HepG2 (cell line): ENCODE measurements at regions not wholly inside any gene's neighbourhood (a gene's known extent, or its start where the extent isn't known, plus 50 kb on each side); places are given as distances from the start of the nearest gene placed in this dataset.

Experiments
- ATF1 ChIP-seq: IDR thresholded peaks from 2 replicates; pipeline ENCODE4 v1.6.1; 2016; ENCODE audit warnings: mild to moderate bottlenecking, control low read depth
- CBX5 ChIP-seq: sonication (generic); formaldehyde crosslinking; IDR thresholded peaks from 2 replicates; pipeline ENCODE4 v1.4.0; 2020; ENCODE audit warnings: missing genetic modification reagents, borderline replicate concordance
- CHD4 ChIP-seq: fragments of 200-600 bp; sonication (generic); IDR thresholded peaks from 2 replicates; pipeline ENCODE4 v1.7.0; 2017; ENCODE audit warnings: mild to moderate bottlenecking, low read length, borderline replicate concordance
- JUN ChIP-seq: sonication (generic); formaldehyde crosslinking; IDR thresholded peaks from 2 replicates; pipeline ENCODE4 v1.4.0; 2020; ENCODE audit warnings: mild to moderate bottlenecking, missing genetic modification reagents
- MAFG ChIP-seq: sonication (generic); formaldehyde crosslinking; IDR thresholded peaks from 2 replicates; pipeline ENCODE4 v1.5.1; 2020; ENCODE audit warnings: mild to moderate bottlenecking, missing genetic modification reagents
- REST ChIP-seq, 2 experiments: IDR thresholded peaks; 2 replicates each; pipeline ENCODE4 v1.6.1; 2011 to 2012; ENCODE audit warnings: low read length in 2 of 2, borderline replicate concordance in 1 of 2, low read depth in 1 of 2, mild to moderate bottlenecking in 1 of 2, moderate library complexity in 1 of 2
- YY1 ChIP-seq: IDR thresholded peaks from 2 replicates; pipeline ENCODE4 v1.6.1; 2011; ENCODE audit warnings: low read length, low read depth, moderate library complexity, mild to moderate bottlenecking; ENCODE audit not compliant: insufficient read depth, insufficient replicate concordance
- ZNF451 ChIP-seq: sonication (generic); formaldehyde crosslinking; IDR thresholded peaks from 2 replicates; pipeline ENCODE4 v1.5.0; 2020; ENCODE audit warnings: mild to moderate bottlenecking, missing genetic modification reagents
- ZNF678 ChIP-seq: sonication (generic); formaldehyde crosslinking; IDR thresholded peaks from 2 replicates; pipeline ENCODE4 v1.4.0; 2020; ENCODE audit warnings: mild to moderate bottlenecking, missing genetic modification reagents
- TF ChIP-seq, protein P1 (sequence below): sonication (generic); formaldehyde crosslinking; IDR thresholded peaks from 2 replicates; pipeline ENCODE4 v1.5.0; 2020; ENCODE audit warnings: mild to moderate bottlenecking, missing genetic modification reagents, moderate library complexity
- TF ChIP-seq, protein P2 (sequence below): sonication (generic); formaldehyde crosslinking; IDR thresholded peaks from one replicate; pipeline ENCODE4 v1.5.1; 2020; ENCODE audit warnings: mild to moderate bottlenecking, missing genetic modification reagents; ENCODE audit errors: not compliant biosample characterization
- TF ChIP-seq, protein P3 (sequence below): sonication (generic); formaldehyde crosslinking; IDR thresholded peaks from 2 replicates; pipeline ENCODE4 v1.9.0; 2022; ENCODE audit warnings: low read depth, missing genetic modification reagents

DNA sequence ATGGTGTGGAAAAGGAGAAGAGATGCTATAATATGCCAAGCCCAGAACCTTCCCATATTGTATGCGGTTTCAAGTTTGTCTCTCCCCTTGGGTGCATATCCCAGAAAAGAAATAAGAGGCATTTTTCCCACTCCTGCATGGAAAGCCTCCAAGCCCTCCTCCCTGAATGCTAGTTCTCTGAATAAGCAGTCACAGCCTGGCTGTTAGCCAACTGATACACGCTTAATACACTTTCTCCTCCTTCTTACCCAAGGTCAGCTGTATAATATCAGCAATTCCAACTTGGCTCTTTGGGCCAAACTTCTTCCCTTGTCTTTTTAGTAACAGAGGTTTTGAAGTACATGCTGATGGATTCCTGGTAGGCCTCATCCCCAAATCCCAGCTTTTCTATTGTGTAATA is 440.1 kb downstream of the EPHA7 start:
- TF ChIP-seq YY1 (no peak), CBX5 (CRISPR knock-in tag) (no peak), JUN (CRISPR knock-in tag) (no peak), REST (IDR thresholded peaks at IDR 0.05; ENCODE audit: borderline replicate concordance in 1 of 2, low read depth in 1 of 2, low read length in 2 of 2) (no peak), ZNF451 (CRISPR knock-in tag) (no peak), MAFG (no peak), ZNF678 (CRISPR knock-in tag) (no peak), CHD4 (no peak), ATF1 (CRISPR knock-in tag) (no peak)
- TF ChIP-seq, protein P1, sequence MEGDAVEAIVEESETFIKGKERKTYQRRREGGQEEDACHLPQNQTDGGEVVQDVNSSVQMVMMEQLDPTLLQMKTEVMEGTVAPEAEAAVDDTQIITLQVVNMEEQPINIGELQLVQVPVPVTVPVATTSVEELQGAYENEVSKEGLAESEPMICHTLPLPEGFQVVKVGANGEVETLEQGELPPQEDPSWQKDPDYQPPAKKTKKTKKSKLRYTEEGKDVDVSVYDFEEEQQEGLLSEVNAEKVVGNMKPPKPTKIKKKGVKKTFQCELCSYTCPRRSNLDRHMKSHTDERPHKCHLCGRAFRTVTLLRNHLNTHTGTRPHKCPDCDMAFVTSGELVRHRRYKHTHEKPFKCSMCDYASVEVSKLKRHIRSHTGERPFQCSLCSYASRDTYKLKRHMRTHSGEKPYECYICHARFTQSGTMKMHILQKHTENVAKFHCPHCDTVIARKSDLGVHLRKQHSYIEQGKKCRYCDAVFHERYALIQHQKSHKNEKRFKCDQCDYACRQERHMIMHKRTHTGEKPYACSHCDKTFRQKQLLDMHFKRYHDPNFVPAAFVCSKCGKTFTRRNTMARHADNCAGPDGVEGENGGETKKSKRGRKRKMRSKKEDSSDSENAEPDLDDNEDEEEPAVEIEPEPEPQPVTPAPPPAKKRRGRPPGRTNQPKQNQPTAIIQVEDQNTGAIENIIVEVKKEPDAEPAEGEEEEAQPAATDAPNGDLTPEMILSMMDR (CRISPR knock-in tag): no peak
- TF ChIP-seq, protein P2, sequence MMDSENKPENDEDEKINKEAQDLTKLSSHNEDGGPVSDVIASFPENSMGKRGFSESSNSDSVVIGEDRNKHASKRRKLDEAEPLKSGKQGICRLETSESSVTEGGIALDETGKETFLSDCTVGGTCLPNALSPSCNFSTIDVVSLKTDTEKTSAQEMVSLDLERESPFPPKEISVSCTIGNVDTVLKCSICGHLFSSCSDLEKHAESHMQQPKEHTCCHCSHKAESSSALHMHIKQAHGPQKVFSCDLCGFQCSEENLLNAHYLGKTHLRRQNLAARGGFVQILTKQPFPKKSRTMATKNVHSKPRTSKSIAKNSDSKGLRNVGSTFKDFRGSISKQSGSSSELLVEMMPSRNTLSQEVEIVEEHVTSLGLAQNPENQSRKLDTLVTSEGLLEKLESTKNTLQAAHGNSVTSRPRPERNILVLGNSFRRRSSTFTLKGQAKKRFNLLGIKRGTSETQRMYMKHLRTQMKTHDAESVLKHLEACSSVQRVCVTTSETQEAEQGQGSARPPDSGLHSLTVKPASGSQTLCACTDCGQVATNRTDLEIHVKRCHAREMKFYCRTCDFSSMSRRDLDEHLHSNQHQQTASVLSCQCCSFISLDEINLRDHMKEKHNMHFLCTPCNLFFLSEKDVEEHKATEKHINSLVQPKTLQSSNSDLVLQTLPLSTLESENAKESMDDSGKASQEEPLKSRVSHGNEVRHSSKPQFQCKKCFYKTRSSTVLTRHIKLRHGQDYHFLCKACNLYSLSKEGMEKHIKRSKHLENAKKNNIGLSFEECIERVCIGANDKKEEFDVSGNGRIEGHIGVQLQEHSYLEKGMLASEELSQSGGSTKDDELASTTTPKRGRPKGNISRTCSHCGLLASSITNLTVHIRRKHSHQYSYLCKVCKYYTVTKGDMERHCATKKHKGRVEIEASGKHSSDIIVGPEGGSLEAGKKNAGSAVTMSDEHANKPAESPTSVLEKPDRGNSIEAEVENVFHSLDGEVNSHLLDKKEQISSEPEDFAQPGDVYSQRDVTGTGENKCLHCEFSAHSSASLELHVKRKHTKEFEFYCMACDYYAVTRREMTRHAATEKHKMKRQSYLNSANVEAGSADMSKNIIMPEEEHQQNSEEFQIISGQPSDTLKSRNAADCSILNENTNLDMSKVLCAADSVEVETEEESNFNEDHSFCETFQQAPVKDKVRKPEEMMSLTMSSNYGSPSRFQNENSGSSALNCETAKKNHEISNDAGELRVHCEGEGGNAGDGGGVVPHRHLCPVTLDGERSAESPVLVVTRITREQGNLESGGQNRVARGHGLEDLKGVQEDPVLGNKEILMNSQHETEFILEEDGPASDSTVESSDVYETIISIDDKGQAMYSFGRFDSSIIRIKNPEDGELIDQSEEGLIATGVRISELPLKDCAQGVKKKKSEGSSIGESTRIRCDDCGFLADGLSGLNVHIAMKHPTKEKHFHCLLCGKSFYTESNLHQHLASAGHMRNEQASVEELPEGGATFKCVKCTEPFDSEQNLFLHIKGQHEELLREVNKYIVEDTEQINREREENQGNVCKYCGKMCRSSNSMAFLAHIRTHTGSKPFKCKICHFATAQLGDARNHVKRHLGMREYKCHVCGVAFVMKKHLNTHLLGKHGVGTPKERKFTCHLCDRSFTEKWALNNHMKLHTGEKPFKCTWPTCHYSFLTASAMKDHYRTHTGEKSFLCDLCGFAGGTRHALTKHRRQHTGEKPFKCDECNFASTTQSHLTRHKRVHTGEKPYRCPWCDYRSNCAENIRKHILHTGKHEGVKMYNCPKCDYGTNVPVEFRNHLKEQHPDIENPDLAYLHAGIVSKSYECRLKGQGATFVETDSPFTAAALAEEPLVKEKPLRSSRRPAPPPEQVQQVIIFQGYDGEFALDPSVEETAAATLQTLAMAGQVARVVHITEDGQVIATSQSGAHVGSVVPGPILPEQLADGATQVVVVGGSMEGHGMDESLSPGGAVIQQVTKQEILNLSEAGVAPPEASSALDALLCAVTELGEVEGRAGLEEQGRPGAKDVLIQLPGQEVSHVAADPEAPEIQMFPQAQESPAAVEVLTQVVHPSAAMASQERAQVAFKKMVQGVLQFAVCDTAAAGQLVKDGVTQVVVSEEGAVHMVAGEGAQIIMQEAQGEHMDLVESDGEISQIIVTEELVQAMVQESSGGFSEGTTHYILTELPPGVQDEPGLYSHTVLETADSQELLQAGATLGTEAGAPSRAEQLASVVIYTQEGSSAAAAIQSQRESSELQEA (CRISPR knock-in tag): no peak
- TF ChIP-seq, protein P3, sequence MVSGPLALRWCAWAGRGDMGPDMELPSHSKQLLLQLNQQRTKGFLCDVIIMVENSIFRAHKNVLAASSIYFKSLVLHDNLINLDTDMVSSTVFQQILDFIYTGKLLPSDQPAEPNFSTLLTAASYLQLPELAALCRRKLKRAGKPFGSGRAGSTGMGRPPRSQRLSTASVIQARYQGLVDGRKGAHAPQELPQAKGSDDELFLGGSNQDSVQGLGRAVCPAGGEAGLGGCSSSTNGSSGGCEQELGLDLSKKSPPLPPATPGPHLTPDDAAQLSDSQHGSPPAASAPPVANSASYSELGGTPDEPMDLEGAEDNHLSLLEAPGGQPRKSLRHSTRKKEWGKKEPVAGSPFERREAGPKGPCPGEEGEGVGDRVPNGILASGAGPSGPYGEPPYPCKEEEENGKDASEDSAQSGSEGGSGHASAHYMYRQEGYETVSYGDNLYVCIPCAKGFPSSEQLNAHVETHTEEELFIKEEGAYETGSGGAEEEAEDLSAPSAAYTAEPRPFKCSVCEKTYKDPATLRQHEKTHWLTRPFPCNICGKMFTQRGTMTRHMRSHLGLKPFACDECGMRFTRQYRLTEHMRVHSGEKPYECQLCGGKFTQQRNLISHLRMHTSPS (CRISPR knock-in tag): no peak
